Right renal pelvis (tissue), 4 donors: ENCODE measurements at regions not wholly inside any gene's neighbourhood (a gene's known extent, or its start where the extent isn't known, plus 50 kb on each side); places are given as distances from the start of the nearest gene placed in this dataset.
A peak's percentile ranks its signal among the peaks of the same experiment; 100 is the strongest.
"Not testable (repeated sequence)": the region's sequence is repeated elsewhere in the genome, so short reads cannot be mapped to it uniquely, and the experiment has no call there.

Experiments used
- DNase-seq, 4 donors: peaks; one replicate each; pipeline ENCODE4 v3.0.0-alpha.2; 2013; ENCODE audit warnings: low read depth in 4 of 4, low spot score in 3 of 4, missing footprints in 1 of 4

DNA sequence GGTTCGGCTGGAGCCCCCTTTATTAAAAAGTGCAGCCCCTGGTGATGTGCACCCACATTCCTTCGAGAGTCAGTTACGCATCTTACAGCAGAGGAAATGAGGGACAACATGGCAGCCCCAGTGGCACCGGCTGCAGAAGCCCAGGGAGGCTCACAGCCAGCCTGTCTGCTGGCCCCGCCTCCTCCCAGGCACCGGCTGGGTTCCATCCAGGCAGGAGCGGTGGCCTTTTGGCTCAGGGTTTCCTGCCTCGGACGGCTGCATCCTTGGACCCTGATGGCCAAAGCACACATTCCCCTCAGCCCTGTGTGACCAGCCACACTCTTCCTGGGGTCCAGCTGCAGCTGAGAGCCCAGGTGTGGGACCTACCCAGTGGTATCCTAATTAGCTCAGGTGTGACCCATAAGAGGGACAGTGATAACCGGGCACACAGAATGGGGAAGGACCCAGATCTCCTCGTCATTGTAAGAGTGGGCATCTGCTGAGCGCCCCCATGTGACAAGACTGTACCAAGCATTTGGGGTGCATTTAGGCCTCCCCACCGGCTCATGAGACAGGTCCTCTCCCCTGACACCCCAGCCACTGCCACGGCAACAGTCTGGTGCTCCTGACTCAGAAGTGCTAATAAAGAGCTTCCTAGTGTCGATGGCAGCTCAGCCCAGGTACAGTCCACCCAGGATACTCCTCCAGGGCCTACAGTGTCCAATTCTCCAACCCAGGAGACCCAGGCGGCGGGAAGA lies 63.3 kb upstream of the CHST15 start:
- no peak for DNase-seq

DNA sequence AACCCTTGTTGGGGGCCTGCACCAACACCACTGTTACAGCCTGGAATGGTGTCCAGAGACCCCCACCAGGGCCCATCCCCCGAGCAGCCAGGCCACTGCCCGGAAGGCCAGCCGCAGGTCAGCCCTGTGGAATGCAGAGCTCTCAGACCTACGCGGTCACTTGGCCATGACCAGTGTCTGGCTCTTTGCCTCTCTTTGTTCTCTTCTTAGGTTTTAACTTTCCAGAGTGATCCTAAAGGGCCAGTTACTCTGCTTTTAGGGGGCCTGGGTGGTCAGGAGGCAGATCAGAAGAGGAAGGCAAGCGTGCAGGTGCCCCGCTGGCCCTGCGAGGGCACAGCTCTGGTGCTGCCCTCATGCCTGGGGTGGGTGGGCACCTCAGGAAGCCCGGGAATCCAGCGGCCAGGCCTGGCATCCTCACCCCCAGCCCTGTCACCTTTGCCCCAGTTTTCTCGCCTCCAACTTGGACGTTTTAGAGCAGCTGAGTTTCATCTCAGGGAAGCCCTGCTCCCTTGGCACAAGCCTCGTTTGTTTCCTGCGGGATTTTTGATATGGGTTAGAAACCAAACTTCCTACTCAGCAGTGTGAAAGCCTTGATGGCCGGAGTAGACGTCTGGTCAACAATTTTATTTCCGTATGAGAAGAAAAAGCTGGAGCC lies 62.5 kb upstream of the CHST15 start:
- DNase-seq = peak in 1 of 4 donors; percentile 64

DNA sequence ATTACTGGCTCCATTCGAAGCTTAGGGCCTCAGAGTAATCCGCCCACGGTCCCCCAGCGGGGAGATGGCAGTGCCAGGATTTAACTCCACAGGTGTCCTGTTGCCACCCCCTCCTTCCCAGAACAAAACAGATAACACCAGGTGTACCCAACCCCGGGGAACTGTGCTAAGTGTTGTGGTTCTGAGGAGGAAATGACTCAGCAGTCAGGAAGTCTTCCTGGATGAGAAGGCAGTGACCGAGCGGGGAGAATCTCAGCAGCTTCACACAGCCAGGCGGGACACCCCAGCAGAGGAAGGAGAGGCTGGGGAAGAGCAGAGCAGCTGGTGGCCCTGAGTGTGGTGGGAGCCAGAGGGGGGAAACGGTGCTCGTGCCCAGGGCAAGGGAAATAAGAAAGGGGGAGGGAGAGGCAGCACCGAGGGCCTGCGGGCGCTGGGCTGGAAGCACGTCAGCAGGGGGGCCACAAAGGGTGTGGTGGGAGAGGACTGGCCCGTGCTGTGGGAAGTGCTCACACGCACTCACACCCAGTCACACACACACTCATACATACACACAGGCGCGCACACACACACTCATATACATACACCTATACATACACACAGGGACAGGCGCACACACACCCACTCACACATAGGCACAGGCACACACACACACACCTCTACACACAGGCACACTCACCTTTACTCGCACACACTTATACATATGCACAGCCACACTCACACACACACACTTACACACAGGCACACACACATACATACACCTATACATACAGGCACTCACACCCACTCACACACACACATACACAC lies 59.8 kb upstream of the CHST15 start:
- DNase-seq = no peak

DNA sequence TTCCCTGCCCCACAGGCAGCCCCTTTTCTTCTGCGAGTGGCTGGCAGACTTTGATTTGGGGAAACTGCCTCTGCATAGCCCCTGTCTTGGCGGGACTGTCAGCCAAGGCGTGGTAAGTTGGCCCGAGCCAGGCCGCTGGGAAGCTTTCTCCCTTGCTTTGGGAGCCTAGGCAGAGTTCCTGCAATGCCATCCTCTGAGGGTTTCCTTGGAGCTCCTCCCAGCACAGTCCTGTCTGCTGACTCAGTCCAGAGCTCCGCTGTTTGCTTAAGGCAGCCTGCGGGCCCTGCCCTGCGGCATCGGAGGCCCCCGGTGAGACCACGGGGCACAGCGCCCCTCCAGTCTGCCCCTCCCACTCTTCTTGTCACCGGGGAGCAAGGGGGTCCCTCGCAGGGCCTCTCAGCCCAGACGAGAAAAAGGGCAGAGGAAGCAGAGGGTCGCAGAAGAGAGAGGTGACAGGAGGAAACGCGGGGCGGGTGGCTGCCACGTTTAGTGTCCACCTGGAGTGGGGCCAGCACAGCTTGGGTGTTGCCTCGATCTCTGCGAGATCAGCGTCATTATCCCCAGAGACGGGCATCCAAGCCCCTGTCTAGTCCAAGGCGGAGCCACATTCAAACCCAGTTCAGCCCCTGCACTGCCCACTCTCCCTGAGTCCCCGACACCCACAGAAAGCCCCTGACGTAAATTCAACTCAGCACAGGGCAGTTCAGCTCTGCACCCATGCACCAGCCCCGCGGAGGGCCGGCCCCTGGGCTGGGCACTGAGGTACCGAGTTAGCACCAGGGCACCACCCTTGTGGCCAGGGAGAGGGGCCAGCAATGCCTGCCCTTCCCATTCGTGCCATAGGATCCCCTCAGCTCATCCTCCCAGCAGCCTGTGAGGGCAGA lies 59.0 kb upstream of the CHST15 start:
- no peak for DNase-seq

DNA sequence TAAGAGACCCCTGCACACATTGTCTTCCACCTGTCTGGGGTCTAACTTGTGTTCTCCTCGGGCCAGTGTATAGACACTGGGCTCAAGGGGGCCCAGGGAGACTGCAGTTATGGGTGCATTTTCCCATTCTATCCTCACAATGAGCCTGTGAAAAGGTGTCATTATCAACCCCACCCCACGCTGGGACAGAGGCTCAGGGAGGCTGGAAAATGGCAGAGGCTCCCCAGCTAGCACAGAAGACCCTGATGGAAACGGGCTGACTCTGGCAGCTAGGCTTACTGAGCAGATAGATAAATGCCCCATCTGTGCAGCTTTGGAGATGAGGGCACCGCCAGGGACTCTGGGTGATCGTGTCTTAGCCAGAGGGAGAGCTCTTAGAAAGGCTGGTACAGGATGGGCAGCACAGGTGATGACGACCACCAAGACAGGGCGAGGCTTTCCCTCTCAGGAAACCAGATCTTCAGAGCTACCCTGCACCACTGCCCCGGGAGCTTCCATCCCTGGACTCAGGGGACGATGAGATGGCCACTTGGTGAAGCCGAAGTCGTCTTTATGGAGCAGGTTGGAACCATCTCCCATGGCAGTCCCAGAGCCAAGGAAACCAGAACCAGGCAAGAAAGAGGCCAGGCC lies 58.2 kb upstream of the CHST15 start:
- no peak for DNase-seq

DNA sequence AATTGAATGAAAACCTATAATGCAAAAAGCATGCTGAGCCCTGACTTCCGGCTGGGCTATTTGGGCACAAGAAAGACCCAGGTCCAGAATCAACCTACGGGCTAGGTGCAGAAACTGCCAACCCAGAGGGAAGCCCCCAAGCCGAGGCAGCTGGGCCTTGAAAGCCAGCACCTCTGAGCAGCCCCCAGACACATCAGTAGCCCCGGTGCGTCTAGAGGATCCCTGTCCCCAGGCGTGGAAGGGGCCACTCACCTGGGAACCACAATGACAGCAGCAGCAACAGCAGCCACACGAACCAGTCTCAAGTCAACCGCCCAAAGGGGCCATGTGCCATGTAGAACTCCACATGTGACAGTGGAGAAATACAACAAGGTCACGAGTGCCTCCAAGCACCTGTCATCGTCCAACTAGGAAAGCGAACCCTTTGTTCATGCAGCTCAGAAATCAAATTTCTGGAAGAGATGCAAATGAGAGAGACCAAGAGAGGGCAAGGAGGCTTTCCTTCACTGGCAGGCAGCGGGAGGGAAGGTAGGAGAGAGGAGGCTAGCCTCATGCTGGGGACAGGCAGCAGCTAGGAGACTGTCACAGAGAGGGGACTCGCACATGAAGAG lies 57.5 kb upstream of the CHST15 start:
- no peak for DNase-seq

DNA sequence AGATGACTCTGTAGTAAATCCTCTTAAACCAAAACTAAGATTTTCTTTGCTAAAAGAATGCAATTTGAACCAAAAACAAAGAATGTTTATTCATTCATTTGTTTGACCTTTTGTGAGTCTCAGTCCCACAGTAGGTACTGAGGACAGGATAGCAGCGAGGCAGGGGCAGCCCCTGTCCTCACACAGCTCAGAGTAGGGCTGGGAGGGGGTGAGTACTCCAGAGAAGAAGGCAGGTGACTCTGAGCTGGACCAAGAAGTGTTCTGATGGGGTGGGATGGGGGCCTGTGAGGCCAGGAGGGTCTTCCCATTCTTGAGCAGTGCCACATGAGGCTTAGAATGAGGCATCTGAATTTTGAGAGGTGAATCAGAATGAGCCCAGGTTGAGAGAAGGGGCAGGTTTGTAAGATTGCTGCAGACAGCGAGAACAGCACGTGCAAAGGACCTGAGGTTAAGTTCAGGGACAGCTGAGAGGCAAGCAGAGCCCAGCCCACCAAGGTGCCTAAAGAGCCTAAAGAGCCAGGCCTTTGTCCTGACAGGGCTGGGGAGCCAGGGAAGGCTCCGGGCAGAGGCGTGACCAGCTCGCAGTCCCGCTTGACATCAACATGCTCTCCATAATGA lies 56.9 kb upstream of the CHST15 start:
- no peak for DNase-seq

DNA sequence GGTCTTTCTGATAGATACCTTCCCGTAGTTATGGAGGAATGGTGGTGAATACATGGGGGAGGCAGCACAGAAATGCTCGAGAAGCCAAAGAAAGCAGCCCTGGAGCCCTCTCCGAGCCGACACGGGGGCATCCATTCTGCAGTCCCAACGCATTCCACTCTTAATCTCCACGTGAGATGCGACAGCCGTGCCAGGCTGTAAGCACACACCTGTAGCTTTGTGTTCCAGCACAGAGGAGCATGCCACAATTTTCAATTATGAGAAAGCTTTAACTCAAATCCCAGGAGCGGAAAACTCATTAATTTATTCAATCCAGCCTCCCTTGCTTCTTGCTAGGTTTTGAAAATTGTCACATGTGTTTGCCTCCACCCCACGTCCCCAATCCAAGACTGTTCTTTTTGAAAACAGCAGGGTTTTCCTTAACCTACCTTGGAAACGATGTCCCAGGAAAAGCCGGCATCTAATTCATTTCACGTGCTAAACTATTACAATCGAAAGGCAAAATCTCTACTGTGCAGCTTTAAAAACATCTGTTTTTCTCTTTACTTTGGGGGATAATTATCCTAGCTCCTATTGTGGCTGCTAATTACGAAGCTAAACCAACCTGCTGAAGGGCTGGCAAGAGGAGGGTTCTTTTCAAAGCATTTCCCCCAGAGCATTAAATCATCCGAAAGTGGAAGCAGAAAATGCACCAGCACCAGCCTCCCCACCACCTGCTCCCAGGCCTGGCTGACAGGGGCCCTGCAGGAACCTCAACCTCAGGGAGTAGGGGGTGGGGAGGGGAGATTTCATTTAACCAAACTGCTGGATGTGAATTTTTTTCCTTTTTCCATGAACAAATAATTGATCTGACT lies 56.0 kb upstream of the CHST15 start:
- DNase-seq = no peak

DNA sequence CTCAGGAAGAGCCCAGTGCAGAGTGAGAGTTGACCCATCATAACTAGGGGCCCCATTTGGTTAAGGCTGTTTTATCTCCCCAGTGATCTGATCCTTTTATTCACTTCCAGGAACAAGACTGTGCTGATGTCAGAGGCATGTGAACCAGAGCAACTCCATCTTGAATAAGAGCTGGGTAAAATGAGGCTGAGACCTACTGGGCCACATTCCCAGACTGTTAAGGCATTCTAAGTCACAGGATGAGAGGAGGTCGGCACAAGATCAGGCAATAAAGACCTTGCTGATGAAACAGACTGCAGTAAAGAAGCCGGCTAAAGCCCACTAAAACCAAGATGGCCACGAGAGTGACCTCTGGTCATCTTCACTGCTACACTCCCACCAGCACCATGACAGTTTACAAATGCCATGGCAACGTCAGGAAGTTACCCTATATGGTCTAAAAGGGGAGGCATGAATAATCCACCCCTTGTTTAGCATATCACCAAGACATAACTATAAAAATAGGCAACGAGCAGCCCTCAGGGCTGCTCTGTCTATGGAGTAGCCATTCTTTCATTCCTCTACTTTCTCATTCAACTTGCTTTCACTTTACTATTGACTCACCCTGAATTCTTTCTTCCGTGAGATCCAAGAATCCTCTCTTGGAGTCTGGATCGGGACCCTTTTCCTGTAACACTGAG lies 55.3 kb upstream of the CHST15 start:
- DNase-seq = not testable (repeated sequence)

DNA sequence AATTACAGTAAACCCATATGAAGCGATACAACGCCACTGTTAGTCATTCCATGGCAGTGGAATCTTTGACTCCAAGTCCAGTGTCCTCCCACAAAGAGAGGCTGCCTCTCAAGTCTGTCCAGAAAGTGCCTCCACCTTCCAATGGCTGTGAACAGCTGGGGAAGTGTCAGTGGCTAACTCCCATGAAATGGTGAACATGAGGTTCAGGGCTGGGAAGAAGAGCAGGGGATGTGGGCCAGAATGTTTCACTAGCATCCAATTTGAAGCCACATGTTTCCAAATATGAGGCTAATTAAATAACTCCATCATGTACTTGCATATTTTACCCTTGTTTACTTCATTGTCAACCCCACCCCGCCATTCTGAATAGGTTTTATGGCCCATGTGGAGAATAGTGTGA lies 53.1 kb upstream of the CHST15 start:
- no peak for DNase-seq

DNA sequence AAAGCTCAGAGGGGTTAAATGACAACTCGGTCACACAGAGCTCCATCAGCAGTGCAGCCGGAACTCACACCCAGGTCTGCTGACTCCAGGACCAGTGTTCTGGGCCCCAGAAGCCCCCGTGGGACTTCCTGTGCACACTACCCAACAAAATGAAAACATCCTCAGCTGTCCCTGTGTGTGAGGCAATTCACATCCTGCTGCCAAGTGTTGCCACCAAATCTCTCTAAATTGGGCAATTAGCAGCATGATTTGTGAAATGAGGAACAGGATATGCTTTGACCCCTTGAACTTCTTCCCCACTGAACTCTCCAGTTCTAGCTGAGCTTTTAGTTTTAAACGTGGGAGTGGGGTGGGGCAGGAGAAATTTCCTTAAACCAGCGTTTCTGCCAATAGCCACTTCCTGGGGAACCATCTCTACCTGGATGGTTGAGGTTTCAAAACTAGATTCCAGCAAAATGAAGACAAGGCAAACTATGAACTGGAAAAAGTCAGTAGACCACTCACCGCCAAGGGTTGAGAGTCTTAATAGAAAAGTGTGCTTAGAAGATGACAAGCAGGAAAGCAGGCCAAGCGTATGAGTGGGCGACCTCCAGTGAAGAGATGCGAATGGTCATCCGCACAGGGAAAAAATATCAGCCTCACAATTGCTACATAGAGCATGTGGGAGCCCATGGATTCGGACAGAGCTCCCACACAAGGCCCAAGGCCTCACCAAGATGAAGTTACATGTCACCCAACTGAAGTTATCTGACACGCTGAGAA lies 51.9 kb upstream of the CHST15 start:
- no peak for DNase-seq

DNA sequence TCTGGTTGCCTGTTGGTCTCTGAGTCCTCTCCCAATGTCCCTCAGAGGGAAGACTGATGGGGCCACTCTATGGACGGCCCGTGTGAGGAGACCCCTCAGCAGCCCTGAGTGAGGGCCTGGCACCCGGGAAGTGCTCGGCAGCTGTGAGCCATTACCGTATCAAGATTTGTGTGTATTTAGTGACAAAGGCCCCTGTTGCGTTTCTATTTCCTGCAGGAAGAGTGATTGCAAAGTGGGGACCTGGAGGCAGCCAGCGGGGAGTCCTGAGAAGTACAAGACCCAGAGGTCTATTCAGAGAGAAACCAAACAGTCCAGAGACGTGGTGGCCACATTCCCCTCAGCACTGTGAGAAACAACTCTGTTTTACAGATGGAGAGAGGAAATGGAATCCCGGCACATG lies 51.1 kb upstream of the CHST15 start:
- no peak for DNase-seq

DNA sequence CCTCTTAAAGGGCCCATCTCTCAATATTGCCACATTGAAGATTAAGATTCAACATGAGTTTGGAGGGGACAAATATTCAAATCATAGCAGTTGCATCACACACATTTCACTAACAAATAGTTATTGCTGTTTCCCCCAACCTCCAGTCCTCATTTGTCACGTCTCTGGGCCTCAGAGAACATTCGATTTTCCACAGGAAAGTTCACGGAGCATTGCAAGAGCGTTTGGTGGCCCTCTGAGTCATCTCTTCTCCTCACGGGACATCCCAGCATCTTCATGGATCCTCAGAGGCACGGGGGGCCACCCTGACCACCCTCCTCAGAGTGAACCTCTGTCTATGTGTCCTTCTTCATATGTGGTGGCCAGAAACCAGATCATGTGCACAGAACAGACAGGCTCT lies 50.3 kb upstream of the CHST15 start:
- DNase-seq = no peak
